Lower lobe of right lung (tissue), 2 donors: ENCODE measurements at regions not wholly inside any gene's neighbourhood (a gene's known extent, or its start where the extent isn't known, plus 50 kb on each side); places are given as distances from the start of the nearest gene placed in this dataset.
A peak's percentile ranks its signal among the peaks of the same experiment; 100 is the strongest.

Source experiments
- ATAC-seq, 2 donors: fragments of 200-7000 bp; cut with Tn5 transposase; one replicate each; pipeline ENCODE4 v1.9.1; 2020 to 2022; ENCODE audit warnings: mild to moderate bottlenecking in 2 of 2, moderate library complexity in 2 of 2
- DNase-seq: peaks from one replicate; pipeline ENCODE4 v3.0.0-alpha.2; 2020
- H3K27ac ChIP-seq: fragments of 200-600 bp; one replicate; pipeline ENCODE4 v1.8.0; 2022
- H3K27me3 ChIP-seq: fragments of 200-600 bp; one replicate; pipeline ENCODE4 v1.8.0; 2022; ENCODE audit warnings: low read depth
- H3K36me3 ChIP-seq: fragments of 200-600 bp; one replicate; pipeline ENCODE4 v1.8.0; 2022; ENCODE audit warnings: mild to moderate bottlenecking
- H3K4me1 ChIP-seq: fragments of 200-600 bp; one replicate; pipeline ENCODE4 v1.8.0; 2022
- H3K4me3 ChIP-seq: fragments of 200-600 bp; one replicate; pipeline ENCODE4 v1.8.0; 2022; ENCODE audit warnings: mild to moderate bottlenecking
- H3K9me3 ChIP-seq: fragments of 200-600 bp; one replicate; pipeline ENCODE4 v1.8.0; 2022
- intact Hi-C: fragments of 100-400 bp; cut with DNase I; formaldehyde crosslinking; loops from one replicate; pipeline ENCODE4 v1.11.0; 2022
- TF ChIP-seq, protein P1 (sequence below): fragments of 200-600 bp; IDR thresholded peaks from one replicate; pipeline ENCODE4 v1.8.0; 2022; ENCODE audit warnings: antibody characterized with exemption, mild to moderate bottlenecking
- donor health status: DM: no; HTN: yes; CAD: no; lungs with severe emphysema.

DNA sequence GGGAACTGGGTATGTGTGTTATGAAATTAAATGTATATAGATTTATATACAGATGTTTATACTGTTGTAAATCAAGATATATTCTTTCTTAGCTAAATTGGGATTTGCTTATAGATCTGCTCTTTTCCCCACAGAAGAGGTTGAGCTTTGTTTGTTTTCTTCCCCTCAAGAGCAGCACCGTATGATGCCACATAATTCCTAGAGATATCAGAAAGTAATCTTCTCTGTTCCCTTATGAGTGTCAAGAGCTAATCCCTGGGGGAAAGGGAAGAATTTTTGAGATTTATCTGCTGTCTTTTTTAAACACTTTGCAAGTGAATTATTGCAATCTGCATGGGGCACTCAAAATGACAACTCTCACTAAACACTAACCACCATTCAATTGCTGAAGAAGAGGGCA is 68.7 kb upstream of the SP4 start:
- DNase-seq (no peak), ATAC-seq (no peak)
- Histone ChIP-seq H3K27ac (no peak overlapping the region), H3K4me1 (no peaks in the 10 kb centered on the region), H3K4me3 (no peak overlapping the region), H3K27me3 (no peaks in the 10 kb centered on the region), H3K36me3 (no peaks in the 10 kb centered on the region), H3K9me3 (no peaks in the 10 kb centered on the region)
- TF ChIP-seq, protein P1, sequence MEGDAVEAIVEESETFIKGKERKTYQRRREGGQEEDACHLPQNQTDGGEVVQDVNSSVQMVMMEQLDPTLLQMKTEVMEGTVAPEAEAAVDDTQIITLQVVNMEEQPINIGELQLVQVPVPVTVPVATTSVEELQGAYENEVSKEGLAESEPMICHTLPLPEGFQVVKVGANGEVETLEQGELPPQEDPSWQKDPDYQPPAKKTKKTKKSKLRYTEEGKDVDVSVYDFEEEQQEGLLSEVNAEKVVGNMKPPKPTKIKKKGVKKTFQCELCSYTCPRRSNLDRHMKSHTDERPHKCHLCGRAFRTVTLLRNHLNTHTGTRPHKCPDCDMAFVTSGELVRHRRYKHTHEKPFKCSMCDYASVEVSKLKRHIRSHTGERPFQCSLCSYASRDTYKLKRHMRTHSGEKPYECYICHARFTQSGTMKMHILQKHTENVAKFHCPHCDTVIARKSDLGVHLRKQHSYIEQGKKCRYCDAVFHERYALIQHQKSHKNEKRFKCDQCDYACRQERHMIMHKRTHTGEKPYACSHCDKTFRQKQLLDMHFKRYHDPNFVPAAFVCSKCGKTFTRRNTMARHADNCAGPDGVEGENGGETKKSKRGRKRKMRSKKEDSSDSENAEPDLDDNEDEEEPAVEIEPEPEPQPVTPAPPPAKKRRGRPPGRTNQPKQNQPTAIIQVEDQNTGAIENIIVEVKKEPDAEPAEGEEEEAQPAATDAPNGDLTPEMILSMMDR, result no peak
- intact Hi-C loops, result no loop called here

DNA sequence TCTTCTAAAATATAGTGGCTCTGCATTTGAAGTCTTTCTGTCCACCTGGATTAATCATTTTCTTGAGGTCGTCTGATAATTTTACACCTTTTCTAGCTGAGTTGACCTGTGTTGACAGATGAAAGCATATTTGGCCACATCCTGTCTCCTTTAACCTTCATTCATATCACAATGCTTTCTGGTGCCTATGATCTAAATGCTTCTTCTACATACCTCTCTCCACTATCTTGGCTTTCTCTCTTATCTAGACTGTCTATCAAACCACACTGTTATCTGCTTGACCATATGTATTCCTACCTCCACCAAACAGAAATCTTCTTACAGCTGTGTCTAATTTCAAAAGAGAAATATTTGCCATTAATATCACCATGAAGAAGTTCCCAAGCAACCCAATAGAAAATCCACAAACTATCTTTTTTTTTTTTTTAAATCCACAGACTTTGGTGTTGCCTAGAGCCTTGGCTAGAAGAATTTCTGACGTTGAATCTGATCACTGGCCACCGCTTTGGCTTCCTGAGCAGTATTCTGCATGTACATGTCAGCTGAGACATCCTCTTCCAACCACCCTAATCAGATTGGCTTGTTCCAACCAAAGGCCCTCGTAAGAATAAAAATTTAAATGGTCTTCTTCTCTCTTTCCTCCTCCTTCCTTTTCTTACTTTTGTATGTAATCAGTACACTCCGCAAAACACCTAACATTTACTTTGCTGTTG is 66.3 kb upstream of the SP4 start:
- no peak for DNase-seq

GRCh38 chr7:21364801-21365271 is 63.0 kb upstream of the SP4 start:
- H3K27ac ChIP-seq, result no peak overlapping the region
- TF ChIP-seq, protein P1, result no peak
- DNase-seq (no peak), ATAC-seq (no peak)
- H3K9me3 ChIP-seq, result no peaks in the 10 kb centered on the region
- no peaks in the 10 kb centered on the region for H3K36me3 ChIP-seq
- no peaks in the 10 kb centered on the region for H3K27me3 ChIP-seq
- intact Hi-C loops, result no loop called here
- no peaks in the 10 kb centered on the region for H3K4me1 ChIP-seq
- H3K4me3 ChIP-seq, result no peak overlapping the region

More for the DNA sequence above, 66.3 kb upstream of the SP4 start:
- TF ChIP-seq, protein P1, result no peak
- no peaks in the 10 kb centered on the region for H3K36me3 ChIP-seq
- H3K27ac ChIP-seq, result no peak overlapping the region
- no peaks in the 10 kb centered on the region for H3K27me3 ChIP-seq
- no peak overlapping the region for H3K4me3 ChIP-seq
- H3K4me1 ChIP-seq, result no peaks in the 10 kb centered on the region
- intact Hi-C loops, result no loop called here
- ATAC-seq, result no peak
- H3K9me3 ChIP-seq, result no peaks in the 10 kb centered on the region

DNA sequence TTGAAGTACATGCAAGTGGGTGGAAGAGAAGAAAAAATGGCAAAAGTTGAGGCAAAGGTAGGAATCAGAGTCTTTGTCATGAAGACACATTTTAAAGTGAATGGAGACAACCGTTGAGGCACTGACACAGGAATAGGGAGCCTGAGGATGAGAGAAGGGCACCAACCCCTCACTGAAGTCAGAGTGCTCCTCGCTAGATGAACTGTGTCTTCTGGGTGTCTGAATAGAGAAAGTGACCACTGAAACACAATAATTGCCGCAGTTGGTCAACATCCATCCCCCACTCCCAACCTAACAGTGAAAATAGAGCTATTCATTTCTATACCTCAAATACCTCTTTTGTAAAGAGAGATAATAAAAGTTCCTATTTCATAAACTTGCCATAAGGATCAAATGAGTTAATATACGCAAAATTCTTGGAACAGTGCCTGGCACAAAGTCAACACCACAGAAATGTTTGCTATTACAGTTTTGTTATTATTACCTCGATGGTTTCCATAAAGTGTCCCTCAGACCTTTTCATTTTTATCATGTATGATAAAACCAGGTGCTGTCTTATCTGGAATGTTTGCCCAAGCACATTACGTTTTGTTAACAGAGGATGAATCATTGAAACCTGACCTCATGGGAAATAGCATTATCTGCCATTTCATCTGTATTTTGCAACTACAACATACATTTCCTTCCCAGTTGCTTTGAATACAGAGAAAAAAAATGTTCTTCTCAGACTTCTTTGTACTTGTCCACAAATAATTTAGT is 61.8 kb upstream of the SP4 start:
- peak in 1 of 2 donors; percentile 26 for ATAC-seq
- H3K27me3 ChIP-seq, result no peaks in the 10 kb centered on the region
- no peak overlapping the region for H3K27ac ChIP-seq
- intact Hi-C loops, result no loop called here
- TF ChIP-seq, protein P1, result no peak
- H3K36me3 ChIP-seq, result no peaks in the 10 kb centered on the region
- H3K4me3 ChIP-seq, result no peak overlapping the region
- H3K4me1 ChIP-seq, result no peaks in the 10 kb centered on the region
- DNase-seq, result no peak
- no peaks in the 10 kb centered on the region for H3K9me3 ChIP-seq

GRCh38 chr7:21367081-21367480 is 60.8 kb upstream of the SP4 start:
- Histone ChIP-seq H3K9me3 (no peaks in the 10 kb centered on the region), H3K27me3 (no peaks in the 10 kb centered on the region), H3K36me3 (no peaks in the 10 kb centered on the region), H3K4me3 (no peak overlapping the region), H3K4me1 (no peaks in the 10 kb centered on the region), H3K27ac (no peak overlapping the region)
- TF ChIP-seq, protein P1, result no peak
- DNase-seq (no peak), ATAC-seq (no peak)
- intact Hi-C loops, result no loop called here
